K562 (cell line): ENCODE measurements at regions not wholly inside any gene's neighbourhood (a gene's known extent, or its start where the extent isn't known, plus 50 kb on each side); places are given as distances from the start of the nearest gene placed in this dataset.

Experiments used
- ATAC-seq: fragments of 200-7000 bp; cut with Tn5 transposase; 3 replicates; pipeline ENCODE4 v1.9.1; 2020; ENCODE audit warnings: moderate library complexity
- BruUV-seq: library from RNA; stranded (reverse); fragments of 400-500 nt; replicated peaks from 2 replicates; lab custom pipeline; 2021; lab: Mats Ljungman, UMichigan
- CTCF ChIA-PET: fragments of 300-600 bp; formaldehyde crosslinking; extraction: SDS; loops from one replicate; lab custom pipeline; 2021; ENCODE audit warnings: low intra/inter-chr PET ratio; lab: Yijun Ruan, JAX
- POLR2A ChIA-PET: fragments of 300-600, 350-650 bp; sonication (Branson Sonifier 250); formaldehyde crosslinking; extraction: SDS; loops from one replicate; lab custom pipeline; 2021; ENCODE audit warnings: antibody characterized with exemption, inconsistent platforms; lab: Yijun Ruan, JAX
- DNase-seq, 4 experiments: peaks; one replicate each; pipeline versions ENCODE4 v3.0.0 to v3.0.0-alpha.2; 2011 to 2018; ENCODE audit warnings: low spot score in 3 of 4, mixed read lengths in 3 of 4; ENCODE audit errors: extremely low read depth in 1 of 4
- FAIRE-seq: peaks from 2 replicates; lab custom pipeline; 2011; peaks lifted over from hg19 to GRCh38; lab: Jason Lieb, UNC
- H2AFZ ChIP-seq: 2 replicates; pipeline ENCODE4 v1.6.0; 2011; ENCODE audit warnings: low read depth, low read length, control low read depth, inconsistent platforms
- H3K27ac ChIP-seq: fragments of 200-600 bp; 3 replicates; pipeline ENCODE4 v1.8.0; 2011; ENCODE audit warnings: low read depth, mild to moderate bottlenecking, control low read depth, inconsistent platforms, low read length, moderate library complexity, mixed read lengths; ENCODE audit errors: extremely low read depth
- H3K27me3 ChIP-seq, 2 experiments: fragments of 300-600 bp in 1 of 2; 2 replicates in 1 of 2; 3 replicates in 1 of 2; pipeline versions ENCODE4 v1.6.0 to v1.8.0; 2011; ENCODE audit warnings: inconsistent platforms in 2 of 2, low read length in 2 of 2, mild to moderate bottlenecking in 1 of 2, mixed read lengths in 1 of 2, moderate library complexity in 1 of 2; ENCODE audit not compliant: control insufficient read depth in 2 of 2, insufficient read depth in 2 of 2
- H3K36me3 ChIP-seq: fragments of 300-600 bp; 3 replicates; pipeline ENCODE4 v1.8.0; 2011; ENCODE audit warnings: mild to moderate bottlenecking, low read length, inconsistent platforms; ENCODE audit not compliant: control insufficient read depth, insufficient read depth
- H3K4me1 ChIP-seq, 2 experiments: fragments of 200-600 bp in 1 of 2; replicated peaks in 1 of 2; 2 replicates in 1 of 2; 3 replicates in 1 of 2; pipeline versions ENCODE4 v1.5.1 to v1.8.0; 2011; ENCODE audit warnings: inconsistent platforms in 2 of 2, low read length in 2 of 2, mild to moderate bottlenecking in 1 of 2, mixed read lengths in 1 of 2, moderate library complexity in 1 of 2; ENCODE audit not compliant: control insufficient read depth in 2 of 2, insufficient read depth in 2 of 2
- H3K4me2 ChIP-seq: 2 replicates; pipeline ENCODE4 v1.6.1; 2011; ENCODE audit warnings: low read length, control low read depth, inconsistent platforms, mixed read lengths; ENCODE audit not compliant: insufficient read depth
- H3K4me3 ChIP-seq: fragments of 200-600 bp; sonication (generic), shearing (Covaris generic); 2 replicates; pipeline ENCODE4 v1.5.1; 2016; ENCODE audit warnings: control low read depth, inconsistent platforms
- H3K79me2 ChIP-seq: fragments of 200-600 bp; 3 replicates; pipeline ENCODE4 v1.8.0; 2011; ENCODE audit warnings: low read length, inconsistent platforms; ENCODE audit not compliant: control insufficient read depth, insufficient read depth
- H3K9ac ChIP-seq, 2 experiments: 2 replicates each; pipeline versions ENCODE4 v1.6.0 to v1.6.1; 2011; ENCODE audit warnings: low read depth in 2 of 2, low read length in 2 of 2, control low read depth in 1 of 2, inconsistent platforms in 1 of 2, mild to moderate bottlenecking in 1 of 2, mixed read lengths in 1 of 2; ENCODE audit not compliant: insufficient read depth in 1 of 2
- H3K9me1 ChIP-seq: one replicate; pipeline ENCODE4 v1.6.0; 2011; ENCODE audit warnings: inconsistent platforms, mild to moderate bottlenecking, low read length, moderate library complexity; ENCODE audit not compliant: control insufficient read depth, insufficient read depth
- H3K9me3 ChIP-seq: replicated peaks from 2 replicates; pipeline ENCODE4 v1.5.1; 2011; ENCODE audit warnings: low read depth, low read length, inconsistent platforms; ENCODE audit not compliant: control insufficient read depth, insufficient read depth
- H4K20me1 ChIP-seq: replicated peaks from 2 replicates; pipeline ENCODE4 v1.6.1; 2011; ENCODE audit warnings: low read length, inconsistent platforms, mixed read lengths; ENCODE audit not compliant: control insufficient read depth, insufficient read depth
- PCBP2 ChIP-seq: fragments of 200-400 bp; formaldehyde crosslinking; IDR thresholded peaks from 2 replicates; pipeline ENCODE4 v1.6.1; 2018; ENCODE audit warnings: low read length, low read depth, mild to moderate bottlenecking, moderate library complexity; ENCODE audit not compliant: poor library complexity, severe bottlenecking
- ZNF354B ChIP-seq: fragments of 250-450 bp; sonication (Bioruptor Pico); IDR thresholded peaks from 2 replicates; pipeline ENCODE4 v1.4.0; 2020
- WGBS: fragments of 100-300 bp; shearing (Covaris generic); methylation state at CpG from one replicate; pipeline ENCODE4 v1.1.6; 2016; ENCODE audit warnings: low coverage, mixed read lengths; ENCODE audit not compliant: insufficient coverage; ENCODE audit errors: missing lambda C conversion rate; 5-methylcytosine and 5-hydroxymethylcytosine counted together
- in situ Hi-C: fragments of 300-500 bp; cut with MboI; formaldehyde crosslinking; loops from 4 replicates; pipeline ENCODE4 v1.15.0; 2018; ENCODE audit warnings: inconsistent platforms, mixed read lengths
- intact Hi-C: fragments of 100-400 bp; cut with micrococcal nuclease; formaldehyde crosslinking; loops from 2 replicates; pipeline ENCODE4 v1.14.2; 2022
- TF ChIP-seq, protein P1 (sequence below): fragments of 250-450 bp; sonication (Bioruptor Pico); IDR thresholded peaks from 2 replicates; pipeline ENCODE4 v1.5.0; 2021; ENCODE audit warnings: mild to moderate bottlenecking, borderline replicate concordance

DNA sequence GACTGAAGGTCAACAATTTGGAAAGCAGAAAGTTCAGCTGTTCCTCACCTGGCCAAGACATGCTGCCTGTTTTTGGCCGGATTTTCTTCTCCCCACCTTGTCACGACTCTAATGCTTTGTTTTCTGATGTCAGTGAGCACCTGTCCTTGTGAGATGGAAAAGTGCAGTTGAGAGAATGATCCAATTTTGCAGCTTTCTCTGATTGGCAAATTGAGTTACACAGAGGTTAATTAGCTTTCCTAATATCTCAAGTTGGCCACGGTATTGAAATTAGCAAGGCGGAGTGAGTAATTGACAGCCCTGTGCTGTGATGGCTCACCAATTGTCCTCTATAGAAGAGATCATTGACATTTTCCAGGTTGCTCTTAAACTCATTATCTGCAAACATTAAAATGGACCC, 126.8 kb upstream of the VCX3A start:
- no TSS peak for BruUV-seq
- WGBS: 0% methylated on average over 4 of the region's 4 CpGs
- Histone ChIP-seq H3K9me1 (no peaks in the 10 kb centered on the region), H3K79me2 (no peaks in the 10 kb centered on the region), H3K4me1 (no peaks in the 10 kb centered on the region), H2AFZ (no peak overlapping the region), H3K27me3 (no peaks in the 10 kb centered on the region), H3K36me3 (no peaks in the 10 kb centered on the region), H4K20me1 (no peaks in the 10 kb centered on the region), H3K9ac (no peak overlapping the region), H3K4me3 (no peak overlapping the region), H3K9me3 (no peaks in the 10 kb centered on the region), H3K4me2 (no peak overlapping the region), H3K27ac (no peak overlapping the region)
- intact Hi-C loops (no loop called here), in situ Hi-C loops (no loop called here)
- no peak for FAIRE-seq
- ChIA-PET CTCF (no interaction called here), POLR2A (no interaction called here)
- no peak for ATAC-seq
- TF ChIP-seq, protein P1, sequence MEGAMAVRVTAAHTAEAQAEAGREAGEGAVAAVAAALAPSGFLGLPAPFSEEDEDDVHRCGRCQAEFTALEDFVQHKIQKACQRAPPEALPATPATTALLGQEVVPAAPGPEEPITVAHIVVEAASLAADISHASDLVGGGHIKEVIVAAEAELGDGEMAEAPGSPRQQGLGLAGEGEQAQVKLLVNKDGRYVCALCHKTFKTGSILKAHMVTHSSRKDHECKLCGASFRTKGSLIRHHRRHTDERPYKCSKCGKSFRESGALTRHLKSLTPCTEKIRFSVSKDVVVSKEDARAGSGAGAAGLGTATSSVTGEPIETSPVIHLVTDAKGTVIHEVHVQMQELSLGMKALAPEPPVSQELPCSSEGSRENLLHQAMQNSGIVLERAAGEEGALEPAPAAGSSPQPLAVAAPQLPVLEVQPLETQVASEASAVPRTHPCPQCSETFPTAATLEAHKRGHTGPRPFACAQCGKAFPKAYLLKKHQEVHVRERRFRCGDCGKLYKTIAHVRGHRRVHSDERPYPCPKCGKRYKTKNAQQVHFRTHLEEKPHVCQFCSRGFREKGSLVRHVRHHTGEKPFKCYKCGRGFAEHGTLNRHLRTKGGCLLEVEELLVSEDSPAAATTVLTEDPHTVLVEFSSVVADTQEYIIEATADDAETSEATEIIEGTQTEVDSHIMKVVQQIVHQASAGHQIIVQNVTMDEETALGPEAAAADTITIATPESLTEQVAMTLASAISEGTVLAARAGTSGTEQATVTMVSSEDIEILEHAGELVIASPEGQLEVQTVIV (CRISPR knock-in tag): no peak
- TF ChIP-seq PCBP2: no peak
- TF ChIP-seq ZNF354B: no peak
- DNase-seq: no peak
